Posterior vena cava (tissue), 2 donors: ENCODE measurements at regions not wholly inside any gene's neighbourhood (a gene's known extent, or its start where the extent isn't known, plus 50 kb on each side); places are given as distances from the start of the nearest gene placed in this dataset.
"Not testable (repeated sequence)": the region's sequence is repeated elsewhere in the genome, so short reads cannot be mapped to it uniquely, and the experiment has no call there.

Experiments used
- DNase-seq: peaks from one replicate; pipeline ENCODE4 v3.0.0-alpha.2; 2020; ENCODE audit warnings: low spot score
- intact Hi-C, 2 donors: fragments of 100-400 bp; cut with DNase I; formaldehyde crosslinking; loops; one replicate each; pipeline versions ENCODE4 v1.14.1 to v1.14.2; 2022 to 2023
- donor health status: DM: yes; HTN: yes; CAD: no.
- donor health status: DM: yes; HTN: yes; CAD: no.

DNA sequence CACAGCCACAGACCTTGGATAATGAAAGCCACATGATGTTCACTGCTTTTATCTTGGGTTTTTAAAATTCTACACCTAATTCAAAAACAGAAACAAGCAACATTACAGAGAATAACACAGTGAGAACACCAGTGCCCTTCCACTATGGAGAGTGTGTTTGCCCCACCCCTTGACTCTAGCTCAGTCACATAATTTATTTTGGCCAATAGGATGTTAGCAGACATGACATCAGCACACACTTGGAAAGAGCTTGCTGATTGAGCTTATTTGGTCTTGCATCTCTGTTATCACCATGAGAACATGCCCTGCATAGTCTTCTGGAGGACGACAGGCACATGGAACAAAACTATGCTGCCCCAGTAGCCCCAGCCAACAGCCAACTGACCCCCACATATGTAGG lies 118.1 kb downstream of the HNRNPD start:
- DNase-seq = no peak
- intact Hi-C loops = no loop called here

DNA sequence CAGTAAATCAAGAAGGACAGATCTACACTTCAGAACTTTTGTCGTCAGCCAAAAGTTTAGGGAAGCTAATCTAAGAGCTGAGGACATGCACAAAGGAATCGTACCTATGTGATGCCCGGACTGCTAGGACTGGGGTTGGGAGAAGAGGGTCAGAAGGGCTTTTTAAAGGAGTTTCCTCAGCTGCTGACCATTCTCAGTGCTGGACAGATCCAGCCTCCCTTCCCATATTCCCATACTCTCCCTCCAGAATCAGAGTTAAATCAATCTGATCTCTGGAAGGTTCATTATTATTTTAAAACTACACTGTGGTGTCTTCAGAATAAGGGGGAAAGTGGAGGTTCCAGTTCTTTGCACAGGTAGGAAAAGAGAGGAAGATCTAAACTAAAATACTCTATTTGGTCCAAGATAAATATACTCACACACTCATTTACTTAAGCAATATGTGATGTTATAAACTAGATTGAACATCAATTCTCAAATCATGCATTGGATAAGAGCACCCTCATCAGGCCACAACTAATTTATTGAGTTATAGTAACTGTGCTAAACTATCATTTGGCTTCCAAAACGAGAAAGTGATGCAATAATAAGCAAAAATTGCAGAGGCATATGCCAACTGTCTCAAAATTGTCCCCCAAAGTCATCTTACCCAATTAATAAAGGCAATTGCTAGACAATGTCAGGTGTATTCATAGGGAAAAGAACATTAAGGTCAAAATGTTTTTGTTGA lies 124.7 kb downstream of the HNRNPD start:
- no peak for DNase-seq

DNA sequence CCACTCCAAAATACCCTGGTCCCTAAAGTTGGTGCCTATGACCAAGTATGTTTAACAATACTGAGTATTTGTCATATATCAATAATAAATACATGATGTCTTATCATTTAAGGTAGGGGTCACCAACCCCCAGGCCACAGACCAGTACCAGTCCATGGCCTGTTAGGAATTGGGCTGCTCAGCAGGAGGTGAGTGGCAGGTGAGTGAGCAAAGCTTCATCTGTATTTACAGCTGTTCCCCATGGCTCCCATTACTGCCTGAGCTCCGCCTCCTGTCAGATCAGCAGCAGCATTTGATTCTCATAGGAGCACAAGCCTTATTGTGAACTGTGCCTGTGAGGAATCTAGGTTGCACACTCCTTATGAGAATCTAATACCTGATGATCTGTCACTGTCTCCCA lies 126.2 kb downstream of the HNRNPD start:
- intact Hi-C loops = no loop called here
- no peak for DNase-seq

More for the DNA sequence above, 124.7 kb downstream of the HNRNPD start:
- intact Hi-C loops = no loop called here

DNA sequence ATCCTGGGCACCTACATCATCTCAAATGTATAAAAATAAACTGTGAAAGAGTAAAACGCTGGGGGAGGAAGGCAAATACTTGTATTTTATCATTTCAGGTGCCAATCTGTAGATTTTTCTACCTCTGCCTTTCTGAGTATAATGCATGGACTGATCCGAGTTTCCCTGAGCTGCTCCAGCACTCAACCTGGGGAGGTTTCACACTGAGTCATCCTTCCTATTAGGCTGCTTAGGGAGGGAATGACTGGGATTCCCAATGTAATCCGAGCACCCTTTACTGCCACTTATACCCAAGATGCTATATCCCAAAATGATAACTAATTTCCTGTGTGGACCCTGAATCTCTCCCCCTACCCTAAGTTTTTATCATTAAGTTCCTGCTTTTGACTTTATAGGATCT lies 126.6 kb downstream of the HNRNPD start:
- intact Hi-C loops = no loop called here
- no peak for DNase-seq

DNA sequence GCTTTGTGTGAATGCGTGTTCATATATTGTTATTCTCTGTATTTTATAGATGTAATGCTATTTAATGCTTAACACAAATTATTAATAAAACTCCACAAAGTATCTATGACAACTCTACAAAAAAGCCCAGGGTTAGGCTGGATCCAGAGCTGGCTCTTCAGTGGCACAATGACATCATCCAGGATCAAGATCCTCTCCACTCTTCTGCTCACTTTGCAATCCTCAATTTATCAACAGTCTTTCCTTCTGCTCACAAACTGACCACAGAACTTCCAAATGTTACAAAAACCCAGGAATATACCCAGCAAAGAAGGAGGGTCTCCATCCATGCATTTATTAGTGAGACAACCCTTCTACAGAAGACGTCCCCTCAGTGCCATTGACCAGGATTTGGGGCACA lies 132.3 kb downstream of the HNRNPD start:
- DNase-seq = no peak
- intact Hi-C loops = loop anchor here in 1 of 2 donors (5.0 kb wide), 1 partner anchor 1054 kb away; no protein-coding TSS in a partner anchor

DNA sequence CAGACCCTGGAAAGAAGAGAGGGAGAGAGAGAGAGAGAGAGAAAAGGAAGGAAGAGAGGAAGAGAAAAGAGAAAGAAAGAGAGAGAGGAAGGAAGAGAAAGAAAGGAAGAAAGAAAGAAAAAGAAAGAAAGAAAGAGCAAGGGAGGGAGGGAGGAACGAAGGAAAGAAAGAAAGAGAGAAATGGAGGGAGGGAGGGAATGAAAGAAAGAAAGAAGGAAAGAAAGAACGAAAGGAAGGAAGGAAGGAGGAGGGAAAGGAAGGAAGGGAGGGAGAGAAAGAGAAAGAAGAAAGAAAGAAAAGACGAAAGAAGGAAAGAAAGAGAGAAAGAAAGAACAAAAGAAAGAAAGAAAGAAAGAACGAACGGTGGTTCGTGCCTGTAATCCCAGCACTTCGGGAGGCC lies 133.4 kb downstream of the HNRNPD start:
- intact Hi-C loops = loop anchor here in 1 of 2 donors (5.0 kb wide), 1 partner anchor 1053 kb away; no protein-coding TSS in a partner anchor
- no peak for DNase-seq

DNA sequence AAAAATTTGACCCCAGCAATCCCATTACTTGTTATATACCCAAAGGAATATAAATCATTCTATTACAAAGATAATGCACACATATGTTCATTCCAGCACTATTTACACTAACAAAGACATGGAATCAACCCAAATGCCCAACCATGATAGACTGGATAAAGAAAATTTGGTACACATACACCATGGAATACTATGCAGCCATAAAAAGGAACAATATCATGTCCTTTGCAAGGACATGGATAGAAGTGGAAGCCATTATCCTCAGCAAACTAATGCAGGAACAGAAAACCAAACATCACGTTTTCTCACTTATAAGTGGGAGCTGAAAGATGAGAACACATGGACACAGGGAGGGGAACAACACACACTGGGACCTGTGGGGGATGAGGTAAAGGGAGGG lies 136.6 kb downstream of the HNRNPD start:
- intact Hi-C loops, DNase-seq: not testable (repeated sequence)

DNA sequence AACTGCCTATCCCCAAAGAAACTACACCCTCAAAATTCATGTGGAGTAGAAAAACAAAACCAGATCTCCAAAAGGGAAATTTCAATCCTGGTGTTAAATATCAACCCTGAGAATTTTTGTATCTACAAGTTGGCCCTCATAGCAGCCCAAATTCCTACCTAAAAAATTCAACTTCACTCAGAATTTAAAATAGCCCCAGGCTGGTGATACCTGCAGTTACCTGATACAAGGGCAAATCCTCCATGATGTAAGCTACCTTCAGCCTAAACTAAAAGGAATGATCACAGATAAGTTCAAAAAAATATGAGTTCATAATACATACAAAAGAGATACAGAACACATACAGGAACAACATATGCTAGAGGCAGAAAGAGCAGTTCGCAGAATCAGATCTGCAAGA lies 138.4 kb downstream of the HNRNPD start:
- no peak for DNase-seq
- intact Hi-C loops = no loop called here

DNA sequence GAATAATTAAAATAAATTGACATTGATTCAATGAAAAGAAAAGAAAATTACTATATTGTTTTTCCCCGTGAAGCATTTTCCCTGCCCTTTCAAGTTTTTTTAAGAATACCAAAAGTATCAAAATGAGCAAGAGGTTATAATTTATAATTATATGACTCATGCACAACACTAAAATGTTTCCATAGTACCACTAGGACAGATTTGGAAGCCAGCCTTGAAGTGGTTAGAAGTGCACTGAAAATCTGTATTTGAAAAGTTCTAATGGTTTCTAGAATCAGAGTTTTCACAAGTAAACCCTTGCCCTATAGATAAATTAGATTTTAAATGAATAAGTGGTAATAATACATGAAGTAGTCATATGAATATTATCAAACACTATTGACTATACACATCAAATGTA lies 140.9 kb downstream of the HNRNPD start:
- no peak for DNase-seq
- intact Hi-C loops = no loop called here

DNA sequence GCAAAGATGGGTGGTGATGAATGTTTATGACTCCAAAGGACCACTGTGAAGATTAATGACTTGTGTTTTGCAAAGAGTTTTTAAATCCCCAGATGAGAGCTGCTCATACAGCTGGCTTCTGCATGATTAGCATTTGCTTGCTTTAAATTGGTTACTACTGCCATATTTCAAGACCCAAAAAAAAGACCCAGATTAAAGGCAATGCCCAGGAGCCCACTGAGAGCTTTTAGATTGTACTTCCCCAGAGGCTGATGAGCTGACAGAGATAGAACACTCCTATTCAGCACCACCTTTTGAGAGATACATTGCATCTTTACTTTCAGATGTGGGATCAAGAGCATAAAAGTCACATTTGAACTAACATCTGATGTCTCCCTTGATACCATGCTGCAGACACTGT lies 142.0 kb downstream of the HNRNPD start:
- no peak for DNase-seq
- intact Hi-C loops = no loop called here

DNA sequence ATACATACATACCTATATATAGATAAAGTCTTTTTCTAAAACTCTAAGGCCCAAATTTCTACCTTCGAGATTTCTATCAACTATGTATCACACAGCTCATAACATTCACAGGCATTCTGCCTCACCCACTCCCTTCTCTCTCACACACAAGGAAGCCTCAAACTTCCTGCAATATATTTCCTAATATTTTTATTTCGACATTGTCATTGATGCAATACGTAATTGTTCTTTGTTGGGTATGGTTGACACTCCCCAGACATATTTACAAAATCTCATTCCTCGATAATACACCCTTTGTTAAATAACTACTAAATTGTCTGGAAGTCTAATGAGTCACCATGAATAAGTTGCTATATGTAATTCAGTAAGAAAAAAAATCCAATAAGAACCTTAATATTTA lies 143.5 kb downstream of the HNRNPD start:
- intact Hi-C loops = no loop called here
- DNase-seq = no peak

DNA sequence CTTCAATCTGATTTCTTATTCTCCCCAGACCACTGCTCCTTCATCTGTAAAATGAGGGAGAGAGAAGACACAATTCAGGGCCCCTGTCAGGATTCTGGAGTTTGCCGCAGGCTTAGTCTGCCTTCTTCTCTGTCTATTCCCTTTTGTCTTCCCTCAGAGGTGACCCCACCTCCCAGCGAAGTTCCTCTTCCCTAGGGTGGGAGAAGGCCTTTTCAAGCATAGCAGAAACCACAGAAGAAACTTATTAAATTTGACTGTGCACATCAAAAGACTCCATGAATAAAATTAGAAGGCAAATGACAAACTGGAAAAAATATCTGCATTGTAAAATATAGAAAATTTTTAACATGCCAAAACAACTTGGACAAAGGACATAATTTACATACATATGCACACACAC lies 148.8 kb downstream of the HNRNPD start:
- intact Hi-C loops = no loop called here
- no peak for DNase-seq

DNA sequence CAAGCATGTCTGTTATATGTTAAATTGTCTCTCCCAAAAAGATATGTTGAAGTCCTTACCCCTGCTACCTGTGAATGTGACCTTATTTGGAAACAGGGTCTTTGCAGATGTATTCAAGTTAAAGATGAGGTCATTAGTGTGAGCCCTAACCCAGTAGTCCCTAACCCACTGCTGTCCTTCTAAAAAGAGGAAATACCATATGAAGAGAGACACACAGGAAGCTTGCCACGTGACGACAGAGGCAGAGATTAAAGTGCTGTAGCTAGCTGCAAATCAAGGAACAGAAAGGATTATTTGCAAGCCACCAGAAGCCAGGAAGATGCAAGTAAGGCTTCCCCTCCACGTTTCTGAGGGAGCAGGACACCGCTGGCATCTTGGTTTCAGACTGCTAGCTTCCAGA lies 150.1 kb downstream of the HNRNPD start:
- DNase-seq = no peak
- intact Hi-C loops = no loop called here

DNA sequence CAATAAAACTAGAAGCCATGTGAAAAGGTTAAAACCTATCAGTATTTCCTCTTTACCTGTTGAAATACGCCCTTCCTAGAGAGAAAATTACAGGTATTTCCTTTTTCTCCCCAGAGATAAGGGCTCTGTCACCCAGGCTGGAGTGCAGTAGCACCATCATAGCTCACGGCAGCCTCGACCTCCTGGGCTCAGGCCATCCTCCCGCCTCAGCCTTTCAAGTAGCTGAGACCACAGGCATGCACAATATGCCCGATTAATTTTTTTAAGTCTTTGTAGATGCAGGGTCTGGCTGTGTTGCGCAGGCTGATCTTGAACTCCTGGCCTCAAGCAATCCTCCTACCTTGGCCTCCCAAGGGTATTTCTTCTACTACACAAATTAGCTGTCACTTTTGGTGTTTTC lies 154.4 kb downstream of the HNRNPD start:
- DNase-seq = no peak
- intact Hi-C loops = no loop called here

DNA sequence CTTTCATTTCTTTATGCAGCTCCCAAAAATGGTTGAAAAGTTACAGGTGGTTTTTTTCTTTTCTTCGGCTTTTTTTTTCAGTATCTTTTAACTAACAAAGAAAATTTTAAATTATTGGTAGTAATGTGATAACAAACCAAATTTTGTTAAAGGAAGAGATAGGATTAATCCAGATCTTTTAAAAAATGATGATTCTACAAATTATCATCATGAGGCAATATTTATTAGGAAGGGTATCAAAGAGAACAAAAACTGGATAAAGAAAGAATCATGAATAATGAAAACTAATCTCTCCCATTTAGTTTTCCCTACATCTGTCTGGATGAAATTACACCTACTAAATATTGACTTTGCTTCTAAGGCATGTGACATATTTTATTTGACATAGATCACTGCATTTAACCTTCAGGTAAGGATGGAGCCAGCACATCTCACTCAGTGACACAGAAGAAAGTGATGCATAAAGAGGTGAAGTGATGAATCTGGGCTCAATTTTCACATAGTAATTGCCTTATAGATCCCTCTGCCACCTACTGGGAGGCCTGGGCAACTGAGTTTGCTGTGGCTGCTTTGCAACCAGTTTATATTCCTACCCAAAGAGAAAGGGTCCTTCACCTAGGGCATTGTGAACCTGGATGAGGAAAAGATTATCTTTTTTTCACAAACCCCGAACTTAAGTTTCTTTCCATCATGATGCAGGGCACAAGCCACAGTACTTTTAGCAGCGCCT lies 155.6 kb downstream of the HNRNPD start:
- intact Hi-C loops = no loop called here
- DNase-seq = no peak

DNA sequence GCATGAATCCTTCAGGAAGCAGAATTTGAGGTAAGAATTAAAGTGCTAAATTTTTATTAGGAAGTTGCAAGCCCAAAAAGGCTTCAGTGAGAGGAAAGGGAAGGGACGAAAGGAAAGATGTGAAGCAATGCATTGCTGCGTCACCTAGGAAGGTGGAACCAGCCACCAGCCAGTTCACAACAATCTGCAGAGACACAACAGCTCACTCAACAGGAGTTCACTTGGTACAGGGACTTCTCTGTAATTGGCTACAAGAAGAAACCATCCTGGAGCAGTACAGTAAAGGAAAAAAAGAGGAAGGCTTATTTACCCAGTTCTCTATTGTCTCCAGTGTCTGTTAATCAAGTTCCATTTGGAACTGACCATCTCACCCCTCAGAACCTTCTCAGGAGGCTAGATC lies 157.6 kb downstream of the HNRNPD start:
- DNase-seq = no peak
- intact Hi-C loops = no loop called here

DNA sequence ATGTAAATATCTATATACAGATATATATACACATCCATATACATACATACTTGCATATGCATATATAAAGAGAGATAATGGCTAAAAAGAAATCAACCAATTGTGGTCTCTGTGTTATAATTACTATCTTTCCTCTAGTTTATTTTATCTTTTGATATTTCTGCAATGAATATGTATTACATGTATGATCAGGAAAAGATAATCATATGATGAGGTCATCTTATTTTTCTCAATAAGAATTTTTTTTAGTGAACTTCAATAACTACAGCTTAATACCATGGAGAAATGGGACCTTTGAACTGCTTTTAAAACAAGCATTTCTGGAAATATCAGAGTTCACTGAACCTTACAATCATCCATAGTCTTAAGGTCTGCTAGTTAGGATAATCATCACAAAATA lies 158.0 kb downstream of the HNRNPD start:
- intact Hi-C loops = no loop called here
- no peak for DNase-seq

DNA sequence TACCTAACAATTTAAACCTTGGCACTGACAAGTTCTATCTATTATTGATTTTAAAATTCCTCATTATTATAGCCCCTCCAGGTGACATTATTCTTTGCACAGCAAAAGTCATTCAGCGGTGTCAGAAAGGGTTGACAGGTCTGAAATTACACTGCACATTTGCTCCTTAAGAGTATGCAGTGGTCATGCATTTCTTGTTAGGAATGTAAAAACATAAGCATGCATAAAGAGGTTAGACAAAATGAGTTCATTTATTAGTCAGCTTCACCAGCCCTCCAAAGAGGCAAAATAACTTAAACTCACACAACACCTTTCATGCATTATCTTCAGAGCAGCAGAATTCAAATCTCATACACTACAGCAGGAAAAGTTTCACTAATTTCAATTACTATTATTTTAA lies 158.8 kb downstream of the HNRNPD start:
- intact Hi-C loops = no loop called here
- DNase-seq = no peak

DNA sequence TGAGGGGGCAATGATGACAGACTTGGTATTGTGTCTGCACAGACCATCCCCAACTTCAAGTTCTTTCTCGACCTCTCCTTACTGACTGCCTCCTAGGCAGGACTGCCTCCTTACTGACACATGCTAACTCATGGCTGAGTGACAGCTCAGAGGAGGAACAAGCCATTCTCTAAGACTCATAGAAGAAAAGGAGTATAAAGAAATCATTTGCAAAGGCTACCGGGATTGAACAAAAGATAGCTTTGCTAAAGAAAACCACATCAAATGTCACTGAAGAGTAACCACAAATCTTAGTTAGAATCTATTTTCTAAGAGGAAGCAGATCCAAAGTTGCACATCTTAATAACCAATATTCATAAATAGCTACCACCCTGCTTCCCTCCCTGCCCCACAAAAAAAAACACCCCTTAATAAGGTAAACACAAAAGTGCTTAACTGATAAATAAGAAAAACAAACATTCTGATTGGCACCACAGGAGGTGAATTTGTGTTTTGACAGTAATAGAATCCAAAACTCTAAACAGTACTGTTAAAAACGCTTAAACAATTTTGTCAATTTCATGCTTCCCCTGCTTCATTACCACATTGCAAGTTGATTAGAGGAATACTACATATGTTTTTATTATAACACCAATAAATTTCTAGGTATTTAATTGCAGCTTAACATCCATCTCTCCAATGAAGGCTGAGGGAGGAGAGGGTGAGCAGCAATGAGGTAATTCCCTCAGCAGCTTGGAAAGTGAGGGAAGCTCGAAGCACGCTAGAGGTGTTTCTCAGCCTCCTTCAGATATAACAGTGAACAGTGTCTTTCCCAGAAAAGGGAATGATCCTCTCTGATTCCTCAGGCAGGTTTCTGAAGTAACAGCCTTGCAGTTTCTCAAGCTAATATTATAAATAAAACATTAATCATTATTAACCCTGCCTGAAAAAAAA lies 160.0 kb downstream of the HNRNPD start:
- intact Hi-C loops = no loop called here
- no peak for DNase-seq
